ENCODE measurements at regions not wholly inside any gene's neighbourhood (a gene's known extent, or its start where the extent isn't known, plus 50 kb on each side); places are given as distances from the start of the nearest gene placed in this dataset.

DNA sequence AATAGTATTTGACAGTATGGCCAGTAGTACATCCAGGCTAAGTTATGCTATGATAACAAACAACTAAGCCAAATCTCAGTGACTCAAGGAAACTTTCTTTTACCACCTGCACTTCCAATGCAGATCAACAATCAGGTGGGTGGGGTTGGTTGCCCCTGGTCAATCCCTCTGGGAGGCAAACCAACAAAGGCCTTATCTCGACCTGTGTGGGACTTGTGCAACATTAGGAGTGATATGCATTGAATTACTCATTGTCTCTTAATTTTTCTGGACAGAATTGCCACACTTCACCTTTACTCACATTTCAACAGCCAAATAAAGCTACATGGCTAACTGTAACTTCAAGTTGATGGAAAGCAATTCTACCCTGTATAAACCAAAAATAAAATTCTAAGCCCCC, 1049.3 kb upstream of the CDH2 start:
- DNase-seq (ENCODE audit: insufficient read length, low spot score) (no peak), FAIRE-seq (no peak)
- TF ChIP-seq, protein P1, sequence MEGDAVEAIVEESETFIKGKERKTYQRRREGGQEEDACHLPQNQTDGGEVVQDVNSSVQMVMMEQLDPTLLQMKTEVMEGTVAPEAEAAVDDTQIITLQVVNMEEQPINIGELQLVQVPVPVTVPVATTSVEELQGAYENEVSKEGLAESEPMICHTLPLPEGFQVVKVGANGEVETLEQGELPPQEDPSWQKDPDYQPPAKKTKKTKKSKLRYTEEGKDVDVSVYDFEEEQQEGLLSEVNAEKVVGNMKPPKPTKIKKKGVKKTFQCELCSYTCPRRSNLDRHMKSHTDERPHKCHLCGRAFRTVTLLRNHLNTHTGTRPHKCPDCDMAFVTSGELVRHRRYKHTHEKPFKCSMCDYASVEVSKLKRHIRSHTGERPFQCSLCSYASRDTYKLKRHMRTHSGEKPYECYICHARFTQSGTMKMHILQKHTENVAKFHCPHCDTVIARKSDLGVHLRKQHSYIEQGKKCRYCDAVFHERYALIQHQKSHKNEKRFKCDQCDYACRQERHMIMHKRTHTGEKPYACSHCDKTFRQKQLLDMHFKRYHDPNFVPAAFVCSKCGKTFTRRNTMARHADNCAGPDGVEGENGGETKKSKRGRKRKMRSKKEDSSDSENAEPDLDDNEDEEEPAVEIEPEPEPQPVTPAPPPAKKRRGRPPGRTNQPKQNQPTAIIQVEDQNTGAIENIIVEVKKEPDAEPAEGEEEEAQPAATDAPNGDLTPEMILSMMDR (IDR thresholded peaks at IDR 0.05; ENCODE audit: insufficient read depth, missing control alignments), result no peak

DNA sequence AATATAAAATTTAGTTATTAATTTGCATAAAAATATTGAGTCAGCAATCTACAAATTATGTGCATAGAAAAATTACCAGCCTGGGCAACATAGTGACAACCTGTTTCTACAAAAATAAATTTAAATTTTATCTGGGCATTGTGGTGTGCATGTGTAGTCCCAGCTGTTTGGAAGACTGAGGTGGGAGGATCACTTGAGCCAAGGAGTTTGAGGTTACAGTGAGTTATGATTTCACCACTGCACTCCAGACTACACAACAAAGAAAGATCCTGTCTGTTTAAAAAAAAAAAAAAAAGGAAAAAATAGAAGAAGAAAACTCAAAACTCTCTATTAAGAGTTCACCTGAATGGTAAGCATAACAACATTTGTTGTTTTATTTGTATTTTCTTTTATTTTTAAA, 1048.4 kb upstream of the CDH2 start:
- TF ChIP-seq, protein P1 (IDR thresholded peaks at IDR 0.05; ENCODE audit: insufficient read depth, missing control alignments), result no peak
- FAIRE-seq (no peak), DNase-seq (ENCODE audit: insufficient read length, low spot score) (no peak)

DNA sequence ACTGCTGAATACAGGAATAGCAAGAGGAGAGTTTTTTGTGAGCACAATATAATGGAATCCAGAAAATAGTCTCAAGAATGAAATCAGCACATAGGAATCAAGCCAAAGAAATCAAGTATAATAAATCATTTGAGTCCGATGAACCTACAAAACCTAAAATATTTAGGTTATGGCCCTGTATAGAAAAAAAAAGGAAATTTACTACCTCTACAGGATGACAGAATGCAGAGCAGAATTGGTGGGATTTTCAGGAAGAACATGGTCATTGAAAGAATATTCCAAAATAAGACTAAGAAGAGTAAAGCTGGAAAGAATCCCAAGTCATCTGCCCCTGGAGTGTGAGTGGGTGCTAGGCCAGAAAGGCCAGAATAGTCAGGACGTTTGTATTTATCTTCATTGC, 1041.2 kb upstream of the CDH2 start:
- FAIRE-seq (no peak), DNase-seq (ENCODE audit: insufficient read length, low spot score) (no peak)
- TF ChIP-seq, protein P1 (IDR thresholded peaks at IDR 0.05; ENCODE audit: insufficient read depth, missing control alignments), result no peak

DNA sequence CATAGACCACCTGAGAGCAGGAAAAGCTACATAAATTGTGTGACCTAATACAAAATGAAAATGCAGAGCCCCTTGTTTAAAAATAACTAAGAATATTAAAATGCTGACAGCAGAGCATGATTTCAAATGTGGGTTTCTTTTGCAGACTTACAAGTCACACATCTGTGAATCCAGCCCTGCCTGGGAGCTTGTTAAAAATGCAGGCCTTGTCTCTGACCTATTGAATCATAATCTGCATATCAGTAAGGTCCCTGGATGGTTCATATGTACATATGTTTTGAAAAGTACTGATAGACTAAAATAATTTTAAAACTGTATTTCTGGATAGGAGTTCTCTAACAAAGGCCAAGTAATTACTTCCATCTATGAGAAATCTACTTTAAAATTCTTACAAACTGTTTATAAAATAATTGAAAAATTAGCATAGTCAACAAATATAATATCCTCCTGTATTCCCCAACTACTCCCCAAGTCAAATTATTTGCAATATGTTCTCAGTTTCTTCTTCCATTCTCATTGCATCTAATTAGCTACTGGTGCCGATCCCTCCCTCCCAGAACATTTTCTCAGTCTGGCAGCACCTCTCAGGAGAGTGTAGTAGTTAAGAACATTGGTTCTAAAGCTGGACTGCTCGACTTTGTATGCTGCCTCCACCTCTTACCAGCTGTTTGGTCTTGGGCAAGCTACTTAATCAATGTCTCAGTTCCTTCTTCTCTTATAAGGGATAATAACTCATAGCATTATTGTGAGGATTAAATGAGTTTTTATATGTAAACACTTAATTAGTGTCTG, 1040.4 kb upstream of the CDH2 start:
- DNase-seq (ENCODE audit: insufficient read length, low spot score) (no peak), FAIRE-seq (peak; percentile 95)
- TF ChIP-seq, protein P1 (IDR thresholded peaks at IDR 0.05; ENCODE audit: insufficient read depth, missing control alignments), result no peak

DNA sequence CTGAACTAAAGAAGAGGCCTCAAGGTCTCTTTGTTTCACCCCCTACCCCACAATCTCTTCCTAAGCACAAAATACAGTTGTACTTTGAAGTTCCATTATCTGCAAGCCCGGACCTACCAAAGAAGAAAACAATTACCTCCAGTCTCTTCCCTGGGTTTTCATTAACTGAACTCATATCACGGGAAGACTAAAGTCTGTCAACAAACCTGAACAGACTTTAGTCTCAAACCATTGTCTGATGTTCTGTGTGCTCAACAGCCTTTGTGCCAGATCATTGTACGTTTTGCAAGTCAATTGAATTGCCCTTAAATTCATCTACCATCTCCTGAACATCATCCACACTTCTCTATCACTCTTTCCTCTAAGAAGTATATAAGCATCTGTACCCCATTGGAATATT, 1021.9 kb upstream of the CDH2 start:
- FAIRE-seq, result no peak
- TF ChIP-seq, protein P1 (IDR thresholded peaks at IDR 0.05; ENCODE audit: insufficient read depth, missing control alignments), result no peak
- no peak for DNase-seq (ENCODE audit: insufficient read length, low spot score)

DNA sequence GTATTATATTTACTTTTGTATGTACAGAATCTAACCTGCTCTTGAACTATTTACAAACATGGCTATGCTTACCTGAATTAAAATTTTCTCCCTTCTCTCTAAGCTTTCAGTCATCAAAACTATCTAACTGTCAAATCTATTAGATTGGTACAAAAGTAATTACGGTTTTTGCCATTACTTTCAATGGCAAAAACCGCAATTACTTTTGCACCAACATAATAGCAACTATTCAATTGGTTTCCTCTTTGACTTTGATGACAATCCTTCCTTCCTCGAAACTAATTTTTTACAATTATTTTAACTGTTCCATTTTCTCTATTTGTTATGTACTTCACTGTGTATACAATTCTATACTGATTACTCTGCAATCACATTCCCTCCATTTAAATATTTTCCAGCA, 1019.4 kb upstream of the CDH2 start:
- FAIRE-seq (peak; percentile 67), DNase-seq (ENCODE audit: insufficient read length, low spot score) (no peak)
- TF ChIP-seq, protein P1 (IDR thresholded peaks at IDR 0.05; ENCODE audit: insufficient read depth, missing control alignments), result no peak

DNA sequence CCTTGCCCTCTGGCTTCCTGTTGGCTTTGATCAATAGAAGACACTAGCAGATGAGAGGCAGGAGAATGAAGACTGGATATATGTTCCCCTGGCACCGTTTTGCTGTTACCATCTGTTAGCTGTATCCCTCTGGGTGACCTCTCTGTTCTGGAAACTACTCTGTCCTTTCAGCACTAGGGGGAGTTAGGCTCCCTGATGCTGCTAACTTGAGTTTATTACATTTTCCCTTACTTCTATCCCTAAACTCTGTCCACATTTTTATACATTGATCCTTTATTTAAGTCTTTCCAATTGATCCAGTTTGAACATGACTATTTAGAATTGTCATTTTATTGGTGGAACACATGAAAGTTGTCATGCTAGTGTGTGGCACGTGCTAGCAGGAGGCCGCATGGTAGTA, 1014.3 kb upstream of the CDH2 start:
- peak; percentile 85 for FAIRE-seq
- DNase-seq (ENCODE audit: insufficient read length, low spot score), result no peak
- TF ChIP-seq, protein P1 (IDR thresholded peaks at IDR 0.05; ENCODE audit: insufficient read depth, missing control alignments), result peak; percentile 20

Measured in D721Med (cell line).